GM19452 (cell line): ENCODE measurements at regions not wholly inside any gene's neighbourhood (a gene's known extent, or its start where the extent isn't known, plus 50 kb on each side); places are given as distances from the start of the nearest gene placed in this dataset.

Experiments
- ATAC-seq: cut with Tn5 transposase; IDR thresholded peaks from one replicate; pipeline ENCODE4 v1.9.1; 2021; ENCODE audit not compliant: unreplicated experiment

DNA sequence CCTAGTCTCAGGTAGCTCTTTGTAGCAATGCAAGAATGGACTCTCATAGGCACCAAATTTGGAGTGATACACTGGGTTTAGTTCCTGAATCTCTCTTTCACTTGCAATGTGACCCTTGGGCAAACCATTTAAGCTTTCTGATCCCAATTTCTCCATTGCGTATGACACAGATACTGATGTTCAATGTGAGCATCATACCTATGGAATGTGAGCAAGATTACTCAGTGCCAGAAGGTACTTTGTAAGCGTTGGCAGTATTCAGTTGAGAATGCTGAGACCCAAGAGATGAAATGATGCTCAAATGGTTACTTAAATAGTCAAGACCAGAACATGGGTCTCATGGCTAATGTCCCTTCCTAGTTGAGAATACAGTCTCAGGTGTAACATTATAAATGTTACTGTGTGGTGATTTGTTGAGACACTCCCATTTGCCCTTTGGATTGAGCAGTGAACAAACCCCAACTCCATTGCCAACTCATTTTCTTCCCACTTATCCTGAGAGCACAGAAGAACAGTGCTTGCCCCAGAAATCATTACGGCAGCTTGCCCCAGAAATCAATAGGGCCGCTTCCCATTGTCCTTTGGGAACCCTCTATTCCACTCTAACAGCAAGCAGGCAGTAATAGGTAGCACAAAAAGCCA, 134.1 kb downstream of the SOX9 start:
- no peak for ATAC-seq

DNA sequence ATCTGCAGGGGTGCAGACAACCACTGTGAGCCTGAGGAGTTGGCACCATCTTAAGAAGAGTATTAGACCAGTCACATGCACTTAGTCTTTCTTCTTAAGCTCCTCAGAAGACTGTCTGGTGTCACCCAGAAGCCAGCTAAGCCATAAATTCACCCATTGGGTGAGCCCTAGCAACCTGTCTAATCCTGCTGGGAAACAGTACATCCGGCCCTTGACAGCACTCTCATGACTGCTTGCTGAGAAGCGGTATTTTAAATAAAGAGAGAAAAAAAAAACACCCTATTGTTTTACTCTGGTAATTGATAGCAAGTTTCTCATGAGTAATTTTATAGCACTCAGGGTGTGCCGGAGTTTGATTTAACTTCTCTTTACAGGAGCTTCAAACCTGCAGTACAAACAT, 134.7 kb downstream of the SOX9 start:
- ATAC-seq = no peak

DNA sequence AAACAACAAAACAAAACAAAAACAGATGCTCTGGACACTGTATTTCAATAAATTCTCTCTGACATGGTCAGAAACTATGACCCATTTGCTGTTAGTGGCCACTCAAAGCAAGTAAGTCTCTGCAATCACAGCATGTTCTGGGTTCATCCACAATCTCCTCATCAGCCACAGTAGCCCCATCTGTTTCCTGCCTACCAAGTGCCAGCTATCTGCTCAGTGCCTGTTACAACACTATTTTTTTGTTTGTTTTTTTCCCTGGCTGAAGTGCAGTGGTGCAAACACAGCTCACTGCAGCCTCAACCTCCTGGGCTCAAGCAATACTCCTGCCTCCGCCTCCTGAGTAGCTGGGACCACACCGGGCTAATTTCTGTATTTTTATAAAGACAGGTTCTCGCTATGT, 137.9 kb downstream of the SOX9 start:
- ATAC-seq = no peak

DNA sequence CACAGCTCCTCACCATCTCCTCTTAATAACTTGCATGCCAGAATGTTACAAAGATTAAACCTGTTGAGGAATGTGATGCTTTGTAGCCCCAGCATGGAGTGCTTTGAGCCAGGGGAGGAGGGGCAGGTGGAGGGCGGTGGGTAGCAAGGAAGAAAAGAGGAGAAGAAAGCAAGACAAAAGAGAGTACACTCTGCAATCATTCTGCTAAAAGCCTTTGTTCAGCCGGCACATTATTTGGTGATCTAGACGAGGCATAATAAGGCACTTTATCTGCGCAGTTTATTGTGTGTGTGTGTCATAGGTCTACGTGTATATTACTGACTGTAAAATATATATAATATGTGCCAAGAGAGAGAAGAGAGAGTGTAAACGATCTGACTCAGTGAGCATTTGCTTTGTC, 139.1 kb downstream of the SOX9 start:
- ATAC-seq = no peak

DNA sequence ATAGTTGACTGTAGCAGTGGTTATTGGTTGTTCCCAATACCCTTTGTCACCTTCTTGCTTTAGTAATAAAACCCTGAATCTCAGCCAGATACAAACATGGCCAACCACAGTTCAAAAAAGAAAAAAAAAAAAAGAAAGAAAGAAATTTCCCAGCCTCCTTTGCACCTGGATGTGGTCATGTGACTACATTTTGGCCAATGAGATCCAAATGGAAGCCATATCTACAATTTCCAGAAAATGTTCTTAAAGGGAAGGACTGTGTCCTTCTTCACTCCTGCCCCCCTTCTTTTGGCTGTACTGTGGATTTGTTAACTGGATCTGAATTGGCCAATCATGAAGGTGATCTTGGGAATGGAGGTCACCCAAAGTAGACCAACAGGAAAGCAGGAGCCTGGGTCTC, 141.9 kb downstream of the SOX9 start:
- no peak for ATAC-seq

DNA sequence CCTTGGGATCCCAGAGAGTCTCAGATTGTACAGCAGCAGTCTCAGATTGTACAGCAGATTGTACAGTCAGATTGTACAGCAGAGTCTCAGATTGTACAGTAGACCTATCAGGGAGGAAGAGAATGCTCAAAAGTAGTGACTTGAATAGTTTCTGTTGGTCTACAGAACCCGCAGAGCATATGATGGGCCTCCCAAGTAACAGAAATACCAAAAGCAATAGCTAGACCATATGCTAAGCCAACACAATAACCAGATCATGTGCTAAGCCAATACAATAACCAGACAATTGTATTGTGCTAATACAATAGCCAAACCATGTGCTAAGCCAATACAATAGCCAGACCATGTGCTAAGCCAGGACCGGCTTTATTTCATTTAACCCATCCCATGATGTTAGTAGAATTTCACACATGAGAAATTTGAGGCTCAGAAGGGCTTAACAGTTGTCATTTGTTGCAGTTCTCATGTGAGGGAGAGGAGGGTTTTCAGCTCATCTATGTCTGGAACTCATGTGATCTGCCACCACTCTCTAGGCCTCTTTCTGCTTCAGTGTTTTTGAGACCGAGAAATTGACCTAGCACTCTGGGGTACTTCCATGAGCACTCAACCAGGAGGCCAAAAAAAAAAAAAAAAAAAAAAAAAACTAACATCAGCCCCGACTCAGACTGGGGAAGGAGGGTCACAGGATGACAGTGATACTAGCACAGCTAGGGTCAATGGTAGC, 144.0 kb downstream of the SOX9 start:
- ATAC-seq = no peak

DNA sequence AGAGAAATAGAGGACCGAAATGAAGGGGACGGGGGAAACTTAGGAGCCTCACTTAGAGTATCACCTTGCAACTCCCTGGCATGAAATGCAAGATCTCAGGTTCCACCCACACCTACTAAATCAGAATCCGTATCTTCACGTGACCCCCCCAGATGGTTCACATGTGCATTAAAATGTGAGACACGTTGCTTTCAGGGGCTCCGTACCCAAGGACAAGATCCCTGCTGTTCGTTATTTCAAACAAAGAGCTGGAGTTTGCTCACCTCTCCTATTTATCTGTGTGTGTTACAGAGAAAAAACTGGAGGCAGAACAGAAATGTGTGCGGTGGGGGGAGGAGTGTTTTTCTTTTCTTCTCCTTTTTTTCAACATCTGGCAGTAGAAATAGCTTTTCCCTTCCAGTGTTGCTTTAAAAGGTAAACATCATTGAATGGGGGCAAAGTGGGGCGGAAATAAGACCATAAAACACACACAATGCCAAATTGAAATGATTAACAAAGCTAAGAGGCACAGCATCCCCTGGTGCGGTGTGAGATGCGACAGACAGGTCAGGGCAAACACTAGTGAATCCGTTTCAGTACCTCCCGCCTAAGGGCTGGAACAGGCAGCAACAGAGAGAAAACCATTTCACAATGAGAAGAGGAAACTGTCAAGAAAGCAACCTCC, 145.4 kb downstream of the SOX9 start:
- ATAC-seq = no peak

DNA sequence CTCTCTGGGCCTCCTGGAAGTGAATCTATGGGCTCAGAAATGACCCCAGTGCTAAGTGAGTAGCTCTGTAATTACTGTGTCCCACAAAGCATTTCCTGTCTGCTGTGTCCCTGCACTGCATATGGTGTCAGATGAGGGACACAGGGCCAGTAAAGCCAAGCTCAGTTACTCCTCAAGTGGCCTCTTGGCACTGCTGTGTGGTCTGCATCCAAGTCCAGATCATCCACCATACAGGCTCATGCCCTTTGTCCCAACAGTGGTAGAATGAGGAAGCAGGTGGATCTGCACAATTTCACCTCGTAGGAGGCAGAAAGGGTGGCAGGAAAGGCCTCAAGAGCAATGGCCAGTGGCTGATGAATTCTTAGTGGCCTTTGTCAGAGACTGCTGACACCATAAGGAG, 146.8 kb downstream of the SOX9 start:
- ATAC-seq = no peak

DNA sequence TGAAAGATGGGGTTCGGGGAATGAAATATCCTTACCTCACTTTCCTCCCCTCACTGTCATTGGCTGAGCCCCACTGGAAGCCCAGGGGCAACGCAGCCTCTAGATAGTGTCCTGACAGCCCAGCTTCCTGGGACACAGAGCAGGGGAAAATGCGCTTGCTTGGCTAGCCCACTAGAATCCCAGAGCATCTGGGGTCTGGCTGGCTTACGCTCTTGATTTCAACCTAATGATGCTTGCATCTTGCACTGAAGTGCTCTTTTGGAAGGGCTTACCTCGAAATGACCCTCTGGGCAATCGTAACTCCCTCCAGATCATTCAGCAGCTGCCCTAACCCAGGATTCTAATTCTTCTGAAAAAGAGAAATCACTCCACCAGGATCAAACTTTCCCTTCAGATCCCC, 147.6 kb downstream of the SOX9 start:
- ATAC-seq = no peak

DNA sequence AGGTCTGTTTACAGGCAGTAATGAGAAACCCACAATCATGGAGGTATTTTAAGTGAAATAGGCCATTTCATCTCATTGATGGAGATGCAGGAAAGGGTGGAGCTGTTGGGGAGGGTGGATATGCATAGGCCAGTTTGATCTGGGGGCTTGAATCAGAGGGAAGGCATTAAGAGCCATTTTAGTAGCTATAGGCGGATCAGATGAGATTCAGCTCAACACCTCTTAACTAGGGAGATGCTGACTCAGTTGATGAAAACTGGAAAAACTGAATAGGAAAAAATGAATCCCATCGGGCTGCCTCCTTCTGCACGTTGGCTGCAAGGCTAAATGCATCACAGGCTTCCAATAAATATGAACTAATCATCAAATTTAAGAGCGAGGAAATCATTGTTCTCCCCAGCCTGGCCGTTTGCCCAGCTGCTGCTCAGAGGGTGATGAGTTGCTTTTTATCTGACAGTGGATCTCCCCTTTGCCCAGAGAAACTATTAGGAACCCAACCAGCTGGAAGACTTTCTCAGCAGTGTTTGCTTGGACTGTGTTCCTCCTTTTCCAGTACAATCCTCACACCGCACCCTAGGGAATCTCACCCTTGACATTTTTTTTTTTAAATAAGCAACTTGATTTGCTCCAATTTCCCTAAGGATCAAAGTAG, 149.6 kb downstream of the SOX9 start:
- no peak for ATAC-seq

DNA sequence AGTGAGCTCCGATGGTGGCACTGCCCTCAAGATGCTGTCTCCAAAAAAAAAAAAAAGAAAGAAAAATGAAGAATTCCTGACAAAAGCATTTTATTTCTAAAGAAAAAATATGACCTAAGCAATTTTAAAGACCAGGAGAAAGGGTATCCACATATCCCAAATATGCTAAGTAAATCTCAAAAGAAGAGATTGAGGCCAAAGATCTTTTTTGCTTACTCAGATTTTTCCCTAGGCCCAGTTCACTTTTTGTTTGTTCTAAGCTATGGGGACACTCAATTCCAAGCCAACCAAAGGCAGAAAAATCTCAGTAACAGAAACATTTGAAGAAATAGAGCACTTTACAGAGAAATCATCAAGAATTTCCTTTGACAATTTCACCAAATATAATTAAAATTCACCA, 150.8 kb downstream of the SOX9 start:
- ATAC-seq = no peak

DNA sequence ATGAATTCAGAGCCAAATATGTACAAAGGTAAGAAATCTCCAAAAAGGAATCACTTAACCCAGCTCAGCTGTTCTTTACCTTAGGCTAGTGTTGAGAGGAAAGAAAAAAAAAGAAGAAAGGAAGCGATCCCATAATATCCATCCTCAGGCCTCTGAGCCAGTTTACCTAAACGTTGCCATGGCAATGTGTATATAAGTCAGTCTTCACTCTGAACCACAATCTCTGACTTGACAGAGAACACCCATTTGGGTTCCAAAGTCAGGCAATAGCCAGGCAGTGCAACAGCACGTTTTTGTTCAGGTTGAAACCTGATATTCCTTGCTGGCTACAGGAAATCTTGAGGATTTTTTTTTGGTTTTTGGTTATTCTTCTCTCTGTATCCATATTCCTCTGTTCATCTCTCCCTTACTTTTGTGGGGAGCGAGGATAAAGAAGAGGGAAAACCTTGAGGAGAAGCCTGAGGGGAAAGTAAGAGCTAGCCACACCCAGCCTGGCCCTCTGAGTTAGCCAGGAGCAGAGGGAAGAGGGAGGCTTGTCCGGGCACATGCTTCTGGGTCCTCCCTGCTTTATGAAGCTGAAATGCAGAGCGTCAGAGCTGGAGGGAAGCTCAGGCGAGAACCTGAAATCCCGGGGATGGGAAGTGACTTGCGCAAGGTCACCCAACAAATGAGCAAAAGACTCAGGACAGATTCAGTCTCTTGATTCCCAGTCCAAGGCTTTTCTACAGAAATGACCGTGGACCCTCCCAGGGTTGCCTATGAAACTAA, 152.7 kb downstream of the SOX9 start:
- no peak for ATAC-seq

DNA sequence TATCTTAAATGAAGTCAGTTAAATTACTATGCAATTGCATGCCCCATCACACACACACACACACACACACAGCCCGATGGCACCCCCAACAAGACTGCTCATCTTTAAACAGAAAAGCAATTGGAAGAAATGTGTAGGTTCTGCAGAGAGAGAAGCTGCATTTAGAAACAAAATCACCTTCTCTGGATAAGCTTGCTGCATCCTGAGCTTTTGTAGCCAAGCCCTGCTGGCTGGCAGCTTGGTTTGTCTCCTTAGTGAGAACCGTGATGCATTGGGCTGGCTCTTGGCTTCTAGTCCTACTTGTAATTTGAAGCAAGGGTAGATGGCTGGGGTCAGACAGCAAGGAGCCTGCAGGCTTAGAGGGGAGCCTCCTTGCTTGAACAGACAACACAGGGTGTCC, 153.8 kb downstream of the SOX9 start:
- ATAC-seq = no peak

DNA sequence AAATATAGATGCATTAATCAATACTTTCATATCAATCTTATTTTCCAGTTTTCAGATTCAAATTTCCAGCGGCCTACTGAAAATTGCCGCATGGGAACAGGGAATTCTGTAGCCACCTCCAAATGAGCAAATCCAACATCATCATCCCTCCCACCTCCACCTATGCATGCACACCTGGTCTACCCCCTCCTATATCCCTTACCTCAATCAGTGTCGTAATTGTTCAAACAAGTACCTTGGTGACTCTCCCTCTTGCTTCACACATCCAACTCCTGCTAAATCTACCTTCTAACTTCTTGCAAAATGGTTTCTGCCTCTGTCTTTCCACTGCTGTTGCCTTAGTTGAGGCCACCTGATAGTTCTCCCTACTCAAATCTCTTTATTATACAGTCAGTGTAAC, 160.1 kb downstream of the SOX9 start:
- no peak for ATAC-seq

DNA sequence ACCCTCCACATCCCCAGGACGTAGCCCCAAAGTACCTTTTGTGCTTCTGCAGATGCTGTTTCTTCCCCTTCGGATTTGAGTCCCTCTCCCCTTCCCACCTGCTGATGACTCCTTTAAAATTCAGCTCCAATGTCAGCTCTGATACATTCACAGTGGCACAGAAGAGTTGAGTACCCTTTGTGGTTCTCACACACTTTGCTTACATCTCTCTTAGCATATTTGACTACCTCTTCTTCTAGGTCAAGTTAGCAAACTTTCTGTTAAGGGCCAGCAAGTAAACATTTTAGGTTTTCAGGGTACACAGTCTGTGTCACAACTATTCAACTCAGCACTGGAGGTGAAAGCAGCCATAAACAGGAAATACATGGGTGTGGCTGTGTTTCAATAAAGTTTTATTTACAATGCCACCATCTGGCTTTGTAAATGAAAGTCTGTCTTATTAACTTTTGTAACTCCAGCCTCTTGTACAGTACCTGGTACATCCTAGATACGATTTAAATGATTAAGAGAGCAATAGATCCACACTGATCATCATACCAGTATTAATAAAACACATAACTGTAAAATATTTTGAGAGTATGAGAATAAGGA, 161.7 kb downstream of the SOX9 start:
- ATAC-seq = no peak

DNA sequence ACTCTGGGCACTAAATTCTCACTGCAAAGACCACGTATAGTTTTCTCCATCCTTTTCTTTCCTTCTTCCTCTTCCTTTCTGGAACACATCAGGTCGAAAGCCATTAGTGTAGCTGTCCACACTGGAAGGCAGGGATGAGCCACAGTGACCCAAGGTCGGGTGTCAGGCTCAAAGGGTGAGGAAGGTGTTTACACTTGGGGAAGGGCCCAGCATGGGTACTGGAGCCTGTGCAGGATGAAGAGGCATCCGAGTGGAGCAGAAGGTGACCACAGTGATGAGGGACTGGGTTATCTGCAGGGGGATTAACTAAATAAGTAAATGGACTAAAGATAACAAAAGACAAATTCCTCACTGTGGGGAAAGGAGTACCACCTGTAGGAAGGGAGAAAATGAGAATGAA, 164.0 kb downstream of the SOX9 start:
- no peak for ATAC-seq

DNA sequence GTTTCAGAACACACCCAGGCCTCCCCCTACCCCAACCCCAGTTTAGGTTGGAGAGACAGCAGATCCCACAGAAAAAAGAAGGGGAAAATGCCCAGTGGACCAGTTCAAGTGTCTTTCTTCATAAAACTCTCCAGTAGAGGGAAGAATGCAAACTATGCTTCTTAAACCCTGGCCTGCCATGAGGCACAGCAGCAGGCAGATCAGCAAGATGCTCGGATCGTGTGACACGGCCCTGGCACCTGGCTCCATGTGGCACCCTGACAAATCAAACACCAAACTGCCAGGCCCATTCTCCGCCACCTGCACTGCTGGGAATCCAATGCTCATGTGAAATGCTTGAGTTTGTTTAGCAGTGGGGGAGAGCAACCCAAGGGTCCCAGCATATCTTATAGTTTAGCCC, 166.8 kb downstream of the SOX9 start:
- ATAC-seq = no peak

DNA sequence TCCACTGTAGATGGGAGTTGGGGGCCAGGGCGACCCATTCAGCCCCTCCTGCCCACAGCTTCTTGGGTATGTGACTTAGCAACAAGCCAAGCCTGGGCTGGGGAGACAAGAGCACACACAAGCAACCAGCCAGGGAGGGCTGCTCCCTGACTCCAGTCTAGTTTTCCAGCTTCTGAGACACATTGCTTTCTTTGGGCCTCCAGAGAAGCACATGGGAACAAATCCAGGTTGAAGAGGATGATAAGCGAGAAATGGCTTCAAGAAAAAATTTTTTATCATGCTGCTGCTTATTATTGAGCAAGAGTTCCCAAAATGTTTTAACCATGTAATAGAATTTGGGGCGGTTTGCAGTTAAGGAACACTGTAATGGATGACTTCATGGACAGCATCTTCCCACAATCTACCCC, 173.7 kb downstream of the SOX9 start:
- no peak for ATAC-seq

DNA sequence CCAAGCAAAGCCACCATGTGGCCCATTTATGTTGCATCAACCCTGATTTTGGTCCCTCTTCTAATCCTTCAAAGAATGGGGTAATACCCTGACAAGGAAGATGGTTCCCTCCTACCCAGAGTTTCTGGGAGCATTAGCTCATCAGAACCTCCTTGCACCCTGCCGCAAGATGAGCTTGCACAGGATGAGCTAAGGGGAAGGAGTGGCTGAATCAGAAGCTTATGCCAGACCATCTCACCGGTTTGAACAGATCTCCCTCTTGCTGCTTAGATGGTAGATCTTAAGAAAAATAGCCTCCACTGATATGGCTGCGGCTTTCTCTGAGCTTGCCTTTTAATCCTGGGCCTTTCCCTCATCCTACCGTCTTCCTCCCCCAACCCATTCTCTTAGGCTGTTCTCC, 175.1 kb downstream of the SOX9 start:
- no peak for ATAC-seq

DNA sequence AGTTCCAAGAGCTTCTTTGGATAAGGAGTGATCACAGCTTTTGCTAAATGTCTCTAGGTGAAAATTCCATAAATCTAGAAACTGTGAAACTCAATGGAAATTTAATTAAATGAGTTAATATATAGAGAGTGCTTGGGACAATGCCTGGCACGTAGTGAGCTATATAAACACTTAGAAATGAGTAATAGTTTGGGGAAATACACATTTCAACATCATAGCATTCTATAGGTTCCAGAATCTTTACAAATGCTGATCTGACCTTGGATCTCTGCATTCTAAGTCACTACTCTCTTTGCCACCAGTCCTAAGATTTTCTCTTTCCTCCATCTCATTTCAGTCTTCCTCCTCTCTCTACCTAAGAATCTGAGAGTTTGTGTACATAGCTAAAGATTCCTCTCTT, 175.6 kb downstream of the SOX9 start:
- ATAC-seq = no peak
